Stromal cell of bone marrow (primary cell): ENCODE measurements at regions not wholly inside any gene's neighbourhood (a gene's known extent, or its start where the extent isn't known, plus 50 kb on each side); places are given as distances from the start of the nearest gene placed in this dataset.
"Not testable (repeated sequence)": the region's sequence is repeated elsewhere in the genome, so short reads cannot be mapped to it uniquely, and the experiment has no call there.

ENCODE experiments used
- DNase-seq: peaks from one replicate; pipeline ENCODE4 v3.0.0-alpha.2; 2012; ENCODE audit warnings: low read depth

DNA sequence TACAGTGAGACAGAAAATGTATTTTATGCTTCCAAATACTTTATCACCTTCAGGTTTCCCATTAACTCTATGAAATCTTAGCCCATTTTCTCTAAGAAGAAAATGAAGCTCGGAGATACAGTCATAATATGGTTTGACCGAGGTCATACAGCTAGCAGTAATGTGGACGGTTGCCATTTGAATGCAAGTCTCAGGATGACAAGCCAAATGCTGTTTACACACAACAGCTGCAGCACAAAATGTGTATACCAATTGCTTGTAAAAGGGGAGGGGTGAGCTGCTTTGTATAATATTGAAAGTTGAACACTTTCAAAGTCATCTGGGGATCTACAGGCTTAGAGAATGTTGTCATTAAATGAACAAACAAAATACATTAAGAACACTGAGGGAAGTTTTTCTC is 93.8 kb upstream of the FSIP2 start:
- DNase-seq: no peak

DNA sequence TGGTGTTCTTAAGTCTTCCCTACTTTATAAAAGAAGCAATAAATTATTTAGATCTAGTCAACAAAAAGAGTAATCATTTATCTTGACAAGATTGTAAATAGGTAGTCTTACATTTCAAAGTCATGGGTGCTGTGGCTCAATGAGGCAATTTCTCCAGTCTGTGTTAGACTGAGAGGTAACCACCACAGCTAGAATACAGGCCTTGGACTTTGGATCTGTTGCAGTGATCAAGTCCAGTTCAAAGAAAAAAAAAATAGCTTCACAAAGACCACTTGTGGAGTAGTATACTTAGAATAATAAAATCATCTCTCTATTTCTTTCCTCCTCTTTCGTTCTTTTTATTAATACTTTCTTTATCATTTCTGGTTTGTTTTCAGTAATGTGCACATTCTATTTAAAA is 93.1 kb upstream of the FSIP2 start:
- DNase-seq: no peak

DNA sequence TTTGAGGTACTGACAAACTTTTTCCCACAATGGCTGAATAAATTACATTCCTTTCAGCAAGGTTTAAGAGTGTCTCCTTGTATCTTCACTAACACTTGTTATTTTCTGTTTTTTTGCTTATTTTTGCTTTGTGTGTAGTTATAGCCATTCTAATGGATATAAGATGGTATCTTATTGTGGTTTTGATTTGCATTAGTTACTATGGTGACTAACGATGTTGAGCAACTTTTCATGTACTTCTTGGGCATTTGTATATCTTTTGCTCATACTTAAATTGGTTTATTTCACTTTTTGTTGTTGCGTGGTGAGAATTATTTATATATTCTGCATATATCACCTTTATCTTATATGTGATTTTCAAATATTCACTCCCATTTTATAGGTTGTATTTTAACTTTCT is 79.9 kb upstream of the FSIP2 start:
- no peak for DNase-seq

DNA sequence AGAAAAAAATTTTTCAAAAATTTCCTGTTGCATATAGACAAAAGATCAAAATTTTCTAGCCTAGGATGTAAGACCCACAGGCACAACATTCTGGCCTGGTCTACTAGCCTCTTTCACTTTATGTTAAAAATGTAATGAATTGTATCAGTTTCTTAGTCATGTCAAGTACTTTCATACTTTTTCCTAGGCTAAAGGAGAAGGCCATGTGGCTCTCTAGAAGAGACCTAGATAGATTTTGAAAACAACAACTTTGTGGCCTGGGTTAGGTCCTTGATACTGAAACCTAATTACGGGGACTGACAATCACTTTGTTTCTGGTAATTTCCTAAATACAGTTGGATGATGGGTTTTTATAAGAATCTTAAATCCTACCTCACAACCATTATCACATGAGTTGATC is 74.8 kb upstream of the FSIP2 start:
- DNase-seq: no peak

DNA sequence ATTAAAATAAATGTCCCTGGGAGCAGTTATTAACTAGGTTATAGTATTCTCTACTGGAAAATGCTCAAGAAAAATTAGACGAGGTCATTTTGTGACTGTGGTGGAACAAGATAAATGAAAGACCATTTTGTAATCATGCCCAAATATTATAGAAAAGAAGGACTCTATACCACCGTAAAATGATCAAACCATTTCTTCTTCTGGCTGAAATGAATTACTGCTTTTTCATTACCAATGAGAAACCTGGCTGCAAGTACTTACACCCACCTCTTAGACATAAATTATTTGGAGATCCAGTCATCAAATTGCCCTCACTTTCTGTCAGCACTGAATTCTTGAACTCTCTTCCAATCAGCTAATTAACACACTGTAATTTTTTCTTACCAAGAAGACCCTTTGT is 74.2 kb upstream of the FSIP2 start:
- DNase-seq: no peak

DNA sequence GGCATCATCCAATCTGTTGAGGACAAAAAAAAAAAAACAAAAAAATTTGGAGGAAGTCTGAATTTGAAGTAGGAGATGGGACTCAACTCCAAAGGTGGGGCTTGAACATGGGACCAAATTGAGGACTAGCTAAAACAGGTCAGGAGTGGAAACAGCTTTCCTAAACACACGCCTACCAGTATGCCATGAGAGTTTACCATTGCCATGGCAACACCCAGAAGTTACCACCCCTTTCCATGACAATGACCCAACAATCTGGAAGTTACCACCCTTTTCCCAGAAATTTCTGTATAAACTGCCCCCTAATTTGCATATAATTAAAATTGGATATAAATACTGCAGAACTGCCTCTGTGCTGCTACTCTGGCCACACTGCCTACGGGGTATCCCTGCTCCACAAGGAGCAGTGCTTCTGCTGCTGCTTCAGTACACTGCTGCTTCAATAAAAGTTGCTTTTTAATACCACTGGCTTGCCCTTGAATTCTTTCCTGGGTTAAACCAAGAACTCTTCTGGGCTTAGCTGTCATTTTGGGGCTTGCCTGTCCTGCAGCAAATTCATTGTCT is 73.3 kb upstream of the FSIP2 start:
- DNase-seq: no peak

DNA sequence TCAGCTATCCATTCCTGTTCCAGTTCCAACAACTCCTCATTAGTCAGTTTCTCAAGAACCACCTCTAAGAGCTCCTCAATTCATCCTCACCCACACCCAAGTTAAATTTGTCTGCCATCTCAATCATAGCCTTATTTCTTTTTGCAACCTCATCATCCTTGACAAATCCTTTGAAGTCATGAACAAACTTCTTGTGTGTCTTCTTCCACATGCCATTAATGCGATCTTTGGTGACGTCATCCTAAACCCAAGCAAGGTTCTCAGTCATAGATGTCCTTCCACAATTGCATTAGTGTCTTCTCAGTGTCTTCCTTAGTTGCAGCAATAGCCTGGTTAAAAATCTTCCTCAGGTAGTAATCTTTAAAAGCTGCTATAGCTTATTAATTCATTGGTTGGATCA is 71.2 kb upstream of the FSIP2 start:
- DNase-seq: no peak

DNA sequence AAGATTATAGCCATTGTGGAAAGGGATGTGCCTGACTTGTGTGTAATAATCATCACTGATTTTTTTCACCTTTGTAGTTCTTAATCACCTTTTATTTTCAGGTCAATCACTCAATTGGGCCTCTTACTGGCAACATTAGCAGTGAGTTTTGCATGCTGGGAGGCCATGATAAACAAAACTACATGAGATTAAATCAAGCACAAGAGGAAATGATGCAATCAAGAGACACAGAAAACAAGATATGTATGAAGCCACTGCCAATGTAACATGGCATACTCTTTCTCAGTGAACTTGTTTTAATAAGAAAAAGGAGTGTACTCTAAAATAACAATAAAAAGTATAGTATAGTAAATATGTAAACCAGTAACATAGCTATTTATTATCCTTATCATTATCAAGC is 69.9 kb upstream of the FSIP2 start:
- DNase-seq: no peak

DNA sequence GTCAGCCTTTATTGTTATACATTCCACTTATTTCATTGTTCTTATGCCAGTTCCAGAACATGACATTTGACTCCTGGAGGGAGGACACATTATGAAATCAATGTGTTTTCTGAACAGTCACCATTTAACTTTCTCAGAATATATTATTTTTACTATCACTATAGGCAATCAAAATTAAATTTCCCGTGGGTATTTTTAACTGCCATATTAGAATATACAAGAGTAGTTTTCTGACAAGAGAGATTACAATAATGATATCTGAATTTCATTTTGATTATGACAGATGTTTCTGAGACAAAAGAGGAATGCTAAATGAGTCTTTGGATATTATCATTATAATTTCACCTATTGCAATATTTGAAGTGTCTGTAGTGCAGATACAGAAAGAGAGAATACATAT is 64.4 kb upstream of the FSIP2 start:
- DNase-seq: no peak

DNA sequence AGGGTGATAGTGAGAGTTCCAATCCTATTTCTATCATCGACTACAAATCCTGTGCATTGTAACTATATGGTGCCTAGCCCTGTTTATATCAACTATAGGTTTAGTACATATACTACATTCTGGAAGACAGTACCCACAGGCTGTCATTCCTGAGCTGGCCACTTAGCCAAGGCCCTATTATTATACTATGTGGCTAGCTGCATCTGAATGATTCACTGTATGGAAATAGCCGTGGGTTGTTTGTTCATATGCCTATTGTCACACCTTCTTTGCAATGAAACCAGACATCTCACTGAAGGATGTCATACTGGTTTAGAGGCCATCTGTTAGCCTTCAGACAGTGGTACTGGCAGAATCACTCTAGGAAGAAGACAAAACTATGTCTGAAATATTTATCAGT is 62.3 kb upstream of the FSIP2 start:
- no peak for DNase-seq

DNA sequence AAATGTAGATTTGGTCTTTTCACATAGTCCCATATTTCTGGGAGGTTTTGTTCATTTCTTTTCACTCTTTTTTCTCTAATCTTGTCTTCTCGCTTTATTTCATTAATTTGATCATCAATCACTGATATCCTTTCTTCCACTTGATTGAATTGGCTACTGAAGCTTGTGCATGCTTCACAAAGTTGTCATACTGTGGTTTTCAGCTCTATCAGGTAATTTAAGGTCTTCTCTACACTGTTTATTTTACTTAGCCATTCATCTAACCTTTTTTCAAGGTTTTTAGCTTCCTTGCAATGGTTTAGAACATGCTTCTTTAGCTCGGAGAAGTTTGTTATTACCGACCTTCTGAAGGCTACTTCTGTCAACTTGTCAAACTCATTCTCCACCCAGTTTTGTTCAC is 51.6 kb upstream of the FSIP2 start:
- not testable (repeated sequence) for DNase-seq

DNA sequence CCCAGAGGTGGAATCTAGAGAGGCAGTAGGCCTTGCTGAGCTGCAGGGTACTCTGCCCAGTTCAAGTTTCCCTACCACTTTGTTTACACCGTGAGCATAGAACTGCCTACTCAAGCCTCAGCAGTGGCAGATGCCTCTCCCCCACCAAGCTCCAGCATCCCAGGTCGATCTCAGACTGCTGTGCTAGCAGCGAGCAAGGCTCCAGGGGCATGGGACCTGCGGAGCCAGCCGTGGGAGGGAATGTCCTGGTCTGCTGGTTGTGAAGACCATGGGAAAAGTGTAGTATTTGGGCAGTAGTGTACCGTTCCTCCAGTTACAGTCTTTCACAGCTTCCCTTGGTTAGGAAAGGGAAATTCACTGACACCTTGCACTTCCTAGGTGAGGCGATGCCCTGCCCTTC is 50.6 kb upstream of the FSIP2 start:
- DNase-seq: no peak
